ENCODE measurements at regions not wholly inside any gene's neighbourhood (a gene's known extent, or its start where the extent isn't known, plus 50 kb on each side); places are given as distances from the start of the nearest gene placed in this dataset.
"Not testable (repeated sequence)": the region's sequence is repeated elsewhere in the genome, so short reads cannot be mapped to it uniquely, and the experiment has no call there.

GRCh38 chr6:170146640-170147039 is 144.2 kb downstream of the DLL1 start:
- no peak for DNase-seq

DNA sequence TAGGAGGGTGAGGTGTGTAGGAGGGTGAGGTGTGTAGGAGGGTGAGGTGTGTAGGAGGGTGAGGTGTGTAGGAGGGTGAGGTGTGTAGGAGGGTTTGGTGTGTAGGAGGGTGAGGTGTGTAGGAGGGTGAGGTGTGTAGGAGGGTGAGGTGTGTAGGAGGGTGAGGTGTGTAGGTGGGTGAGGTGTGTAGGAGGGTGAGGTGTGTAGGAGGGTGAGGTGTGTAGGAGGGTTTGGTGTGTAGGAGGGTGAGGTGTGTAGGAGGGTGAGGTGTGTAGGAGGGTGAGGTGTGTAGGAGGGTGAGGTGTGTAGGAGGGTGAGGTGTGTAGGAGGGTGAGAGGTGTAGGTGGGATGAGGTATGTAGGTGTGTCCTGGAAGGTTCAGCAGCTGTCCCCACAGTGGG is 144.7 kb downstream of the DLL1 start:
- not testable (repeated sequence) for DNase-seq

DNA sequence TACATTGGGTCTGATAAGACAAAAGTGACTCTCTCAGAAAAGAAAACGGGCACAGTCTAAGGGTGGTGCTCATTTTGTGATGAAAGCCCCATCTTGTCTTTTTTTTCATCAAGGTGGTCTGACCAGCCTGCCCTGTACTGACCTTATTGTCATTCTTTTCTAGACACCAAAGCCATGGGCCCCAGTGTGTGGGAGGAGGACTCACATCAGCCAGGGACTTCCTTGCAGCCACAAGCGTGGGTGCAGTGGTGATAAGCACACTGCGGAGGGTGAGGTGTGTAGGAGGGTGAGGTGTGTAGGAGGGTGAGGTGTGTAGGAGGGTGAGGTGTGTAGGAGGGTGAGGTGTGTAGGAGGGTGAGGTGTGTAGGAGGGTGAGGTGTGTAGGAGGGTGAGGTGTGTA is 145.2 kb downstream of the DLL1 start:
- not testable (repeated sequence) for DNase-seq

GRCh38 chr6:170145272-170145592 is 145.6 kb downstream of the DLL1 start:
- no peak for DNase-seq

- DNase-seq: no peak
These were observed 146.2 kb downstream of the DLL1 start for GRCh38 chr6:170144571-170145271.

DNA sequence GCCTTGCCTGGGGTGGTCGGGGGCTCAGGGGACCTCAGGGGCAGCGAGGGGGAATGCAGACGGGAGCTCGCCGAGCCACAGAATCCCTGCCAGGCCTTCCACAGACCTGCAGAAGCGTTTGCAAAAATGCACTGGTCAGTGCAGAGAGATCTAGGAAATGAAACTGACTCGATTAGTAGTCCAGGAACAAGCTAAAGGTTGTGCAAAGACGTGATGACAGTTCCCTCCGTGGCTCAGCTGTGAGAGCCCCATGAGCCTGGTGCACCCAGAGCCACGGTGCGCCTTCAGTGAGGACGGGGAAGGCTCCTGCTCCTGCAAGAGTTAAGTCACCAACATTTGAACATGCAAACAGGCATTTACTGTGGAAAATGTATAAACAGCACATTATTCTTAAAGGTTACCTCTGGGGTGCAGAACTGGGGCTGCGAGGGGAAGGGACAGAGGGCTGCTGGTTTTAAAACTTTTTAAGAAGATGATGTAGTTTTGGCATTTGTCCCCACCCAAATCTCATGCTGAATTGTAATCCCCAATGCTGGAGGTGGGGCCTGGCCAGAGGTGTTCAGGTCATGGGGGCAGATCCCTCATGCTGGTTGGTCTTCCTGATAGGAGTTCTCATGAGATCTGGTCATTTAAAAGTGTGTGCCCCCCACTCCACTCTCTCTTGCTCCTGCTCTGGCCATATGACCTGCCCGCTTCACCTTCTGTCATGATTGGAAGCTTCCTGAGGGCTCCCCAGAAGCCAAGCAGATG is 147.3 kb downstream of the DLL1 start:
- no peak for DNase-seq

- DNase-seq: no peak
These were observed 148.3 kb downstream of the DLL1 start for GRCh38 chr6:170142559-170142958.

DNA sequence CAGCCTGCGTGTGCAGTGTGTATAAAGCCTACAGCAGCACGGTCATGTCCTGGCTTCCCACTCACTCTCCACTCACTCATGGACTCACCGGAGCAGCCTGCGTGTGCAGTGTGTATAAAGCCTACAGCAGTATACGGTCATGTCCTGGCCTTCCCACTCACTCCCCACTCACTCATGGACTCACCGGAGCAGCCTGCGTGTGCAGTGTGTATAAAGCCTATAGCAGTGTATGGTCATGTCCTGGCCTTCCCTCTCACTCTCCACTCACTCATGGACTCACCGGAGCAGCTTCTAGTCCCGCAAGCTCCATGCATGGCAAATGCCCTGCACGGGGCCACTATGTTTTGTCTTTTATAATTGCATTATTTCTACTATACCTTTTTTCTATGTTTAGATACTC is 149.8 kb downstream of the DLL1 start:
- DNase-seq: not testable (repeated sequence)

DNA sequence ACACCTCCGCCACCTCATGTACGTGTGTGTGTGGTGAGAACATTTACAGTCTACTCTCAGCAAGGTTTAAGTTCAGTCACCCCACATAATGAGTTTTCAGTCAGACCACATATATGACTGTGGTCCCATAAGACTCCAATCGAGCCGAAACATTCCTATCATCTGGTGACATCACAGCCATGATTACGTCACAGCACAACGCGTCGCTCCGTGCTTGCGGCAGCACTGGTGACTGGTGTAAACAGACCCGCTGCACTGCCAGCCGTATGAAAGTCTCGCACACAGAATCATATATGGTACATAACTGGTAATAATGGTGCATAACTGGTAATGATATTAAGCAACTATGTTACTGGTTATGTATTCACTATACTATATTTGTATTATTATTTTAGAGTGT is 150.7 kb downstream of the DLL1 start:
- DNase-seq: no peak

- DNase-seq: no peak
These were observed 151.3 kb downstream of the DLL1 start for GRCh38 chr6:170139531-170139930.

DNA sequence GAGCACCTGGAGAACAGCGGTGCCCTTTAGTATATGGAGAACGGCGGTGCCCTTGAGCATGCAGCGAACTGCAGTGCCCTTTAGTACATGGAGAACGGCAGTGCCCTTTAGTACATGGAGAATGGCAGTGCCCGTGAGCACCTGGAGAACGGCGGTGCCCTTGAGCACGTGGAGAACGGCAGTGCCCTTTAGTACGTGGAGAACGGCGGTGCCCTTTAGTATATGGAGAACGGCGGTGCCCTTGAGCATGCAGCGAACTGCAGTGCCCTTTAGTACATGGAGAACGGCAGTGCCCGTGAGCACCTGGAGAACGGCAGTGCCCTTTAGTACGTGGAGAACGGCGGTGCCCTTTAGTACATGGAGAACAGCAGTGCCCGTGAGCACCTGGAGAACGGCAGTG is 151.8 kb downstream of the DLL1 start:
- DNase-seq: not testable (repeated sequence)

DNA sequence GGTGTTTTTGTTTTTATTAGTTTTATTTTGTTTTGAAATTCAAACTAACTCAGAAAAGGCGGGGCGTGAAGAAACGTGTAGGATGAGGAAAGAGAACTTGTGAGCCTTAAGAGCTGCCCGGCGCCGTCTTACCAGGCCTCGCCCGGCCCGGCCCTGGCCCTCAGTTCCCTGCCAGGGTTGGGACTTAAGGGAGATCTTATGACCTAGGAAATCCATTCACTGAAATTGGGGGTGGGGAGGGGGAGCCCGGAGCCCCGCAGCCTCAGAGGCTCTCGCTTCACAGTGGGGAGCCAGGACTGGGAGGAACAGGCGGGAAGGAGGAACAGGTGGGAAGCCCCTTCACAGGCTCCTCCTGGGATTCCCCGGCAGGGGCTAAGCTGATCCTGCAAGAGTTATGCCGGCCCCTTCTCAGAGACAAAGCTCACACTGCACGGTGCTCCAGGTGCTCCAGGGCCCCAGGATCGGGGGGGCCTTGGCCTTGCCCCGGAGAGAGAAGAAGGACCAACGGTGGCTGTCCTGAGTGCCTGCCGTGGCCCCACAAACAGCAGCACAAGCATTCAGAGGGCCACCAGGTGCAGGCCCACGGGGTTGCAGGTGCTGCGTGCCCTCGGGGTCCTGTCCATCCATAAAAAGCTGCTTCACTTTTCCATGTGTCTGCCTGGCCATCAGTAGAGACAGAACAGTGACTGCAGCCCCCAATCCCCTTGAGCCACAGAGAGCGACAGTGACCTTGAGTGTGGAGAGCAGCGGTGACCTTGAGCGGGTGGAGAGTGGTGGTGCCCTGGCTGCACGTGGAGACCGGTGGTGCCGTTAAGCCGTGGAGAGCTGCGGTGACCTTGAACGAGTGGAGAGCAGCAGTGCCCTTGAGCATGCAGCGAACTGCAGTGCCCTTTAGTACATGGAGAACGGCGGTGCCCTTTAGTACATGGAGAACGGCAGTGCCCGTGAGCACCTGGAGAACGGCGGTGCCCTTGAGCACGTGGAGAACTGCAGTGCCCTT is 152.7 kb downstream of the DLL1 start:
- DNase-seq: no peak

DNA sequence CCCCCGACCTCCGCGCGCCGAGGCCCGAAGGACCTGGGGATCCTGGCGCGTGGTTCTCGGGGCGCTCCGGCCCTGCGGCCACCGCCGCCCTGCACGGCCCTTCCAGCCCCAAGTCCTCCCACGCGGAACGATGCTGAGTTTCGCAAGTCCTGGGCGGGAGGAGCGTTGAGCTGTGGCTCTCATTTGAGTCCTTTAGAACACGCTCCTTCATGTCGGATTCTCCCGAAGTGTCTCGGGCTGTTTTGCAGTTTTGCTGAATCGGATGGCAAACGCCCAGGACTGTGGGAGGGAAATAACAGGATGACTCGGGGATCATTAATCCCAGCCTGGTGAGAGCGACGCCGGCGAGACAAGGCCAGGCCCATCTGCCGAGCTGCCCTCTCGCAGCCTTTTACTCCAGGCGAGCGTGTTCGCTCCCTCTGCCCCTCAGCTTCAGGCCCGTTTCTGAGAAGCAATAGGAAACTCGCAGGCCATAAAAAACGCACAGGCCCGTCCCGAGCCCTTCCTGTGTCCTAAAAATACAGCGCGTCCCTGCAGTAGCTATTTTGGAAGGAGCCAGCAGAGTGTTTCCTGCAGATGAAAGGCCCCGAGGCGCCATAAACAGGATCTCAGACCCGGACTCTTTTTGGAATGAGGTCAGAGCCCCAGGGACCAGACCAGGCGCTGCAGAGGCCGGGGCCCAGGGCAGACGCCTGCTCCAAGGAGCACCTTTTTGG is 153.5 kb downstream of the DLL1 start:
- no peak for DNase-seq

DNA sequence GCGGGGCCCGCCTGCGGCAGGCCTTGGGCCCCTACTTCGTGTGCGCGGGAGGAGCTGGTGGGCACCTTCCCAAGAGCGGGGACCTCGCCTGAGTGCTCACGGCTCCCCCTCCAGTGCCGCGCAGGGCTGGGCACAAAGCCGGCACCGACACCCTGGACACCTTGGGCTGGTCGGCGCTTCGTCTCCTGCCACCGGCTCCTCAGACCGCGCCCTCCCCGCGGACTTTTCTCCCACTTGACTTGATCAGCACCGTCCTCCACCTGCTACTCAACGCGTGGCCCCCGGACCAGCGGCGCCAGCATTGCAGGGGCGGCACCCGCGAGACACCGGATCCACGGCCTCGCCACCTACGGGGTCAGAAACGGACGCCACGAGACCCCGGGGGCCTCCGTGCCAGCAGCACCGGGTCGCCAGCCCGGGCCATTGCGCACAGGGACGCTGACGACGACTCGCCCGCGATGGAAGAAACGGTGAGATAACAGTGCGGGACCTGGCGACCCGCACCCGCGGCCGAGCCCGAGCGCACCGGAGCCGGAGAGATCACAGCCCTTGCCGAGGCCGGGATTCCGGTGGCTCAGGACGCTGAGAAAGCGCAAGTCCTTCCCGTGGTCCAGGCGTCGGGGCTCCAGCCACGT is 154.2 kb downstream of the DLL1 start:
- DNase-seq: no peak

GRCh38 chr6:170135821-170136471 is 154.9 kb downstream of the DLL1 start:
- DNase-seq: no peak

GRCh38 chr6:170135461-170135820 is 155.4 kb downstream of the DLL1 start:
- no peak for DNase-seq

DNA sequence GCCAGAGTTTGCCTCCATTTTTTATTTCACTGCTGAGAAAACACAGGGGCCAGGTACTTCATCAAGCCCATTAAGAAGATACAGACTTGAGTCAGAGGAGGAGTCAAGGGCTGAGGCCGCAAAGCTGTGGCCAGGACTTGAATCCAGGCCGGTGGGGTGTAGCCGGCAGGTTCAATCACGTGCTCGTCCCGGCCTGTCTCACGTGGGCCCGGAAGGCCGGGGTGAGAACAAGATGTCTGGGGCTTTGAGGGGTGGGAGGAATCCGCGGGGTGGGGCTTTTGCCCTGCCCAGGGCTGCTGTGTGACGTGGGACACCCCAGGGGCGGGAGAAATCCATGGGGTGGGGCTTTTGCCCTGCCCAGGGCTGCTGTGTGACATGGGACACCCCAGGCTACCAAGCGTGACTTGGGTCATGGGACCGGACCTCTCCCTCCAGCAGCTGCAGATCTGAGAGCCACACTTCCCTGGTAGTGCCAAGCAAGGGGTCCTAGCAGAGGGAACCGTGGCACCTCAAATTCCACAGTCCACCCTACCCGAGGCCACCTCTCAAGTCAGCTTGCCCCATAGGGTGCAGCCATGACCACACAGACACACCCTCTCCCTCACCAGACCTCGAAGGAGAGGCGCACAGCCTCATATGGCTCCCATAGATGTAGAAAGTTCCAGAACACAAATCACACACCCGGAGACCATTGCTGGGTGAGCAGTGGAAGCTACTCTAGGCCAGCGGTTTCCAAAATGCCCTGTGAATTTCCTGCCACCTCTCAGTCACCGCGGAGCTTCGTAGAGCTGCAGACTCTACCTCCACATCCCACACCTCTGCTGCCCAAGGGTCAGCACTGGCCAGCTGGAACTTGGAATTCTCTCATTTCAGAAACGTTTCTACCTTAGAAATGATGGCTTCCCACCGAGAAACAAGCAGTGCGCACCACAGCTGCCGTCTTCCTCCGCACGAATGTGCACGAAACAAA is 156.1 kb downstream of the DLL1 start:
- DNase-seq: no peak

- DNase-seq: no peak
These were observed 156.8 kb downstream of the DLL1 start for GRCh38 chr6:170134031-170134470.

GRCh38 chr6:170132561-170132991 is 158.3 kb downstream of the DLL1 start:
- no peak for DNase-seq

- DNase-seq: no peak
These were observed 158.8 kb downstream of the DLL1 start for GRCh38 chr6:170132011-170132521.
